PC-9 (cell line): ENCODE measurements at regions not wholly inside any gene's neighbourhood (a gene's known extent, or its start where the extent isn't known, plus 50 kb on each side); places are given as distances from the start of the nearest gene placed in this dataset.

Source experiments
- BruUV-seq: library from RNA; stranded (reverse); fragments of 400-500 nt; replicated peaks from 2 replicates; lab custom pipeline; 2021; lab: Mats Ljungman, UMichigan
- CTCF ChIA-PET: fragments of 300-600 bp; sonication (Branson Sonifier 250); formaldehyde crosslinking; loops from one replicate; lab custom pipeline; 2022; ENCODE audit warnings: antibody characterized with exemption; lab: Charles Lee
- POLR2A ChIA-PET: fragments of 300-600 bp; sonication (Branson Sonifier 250); formaldehyde crosslinking; loops from one replicate; lab custom pipeline; 2022; ENCODE audit warnings: antibody characterized with exemption; ENCODE audit not compliant: unreplicated experiment; lab: Charles Lee
- DNase-seq, 2 experiments: peaks; one replicate each; pipeline versions ENCODE4 v3.0.0 to v3.0.0-alpha.2; 2015 to 2022; ENCODE audit warnings: mixed read lengths in 1 of 2
- H2AFZ ChIP-seq: fragments of 200-600 bp; sonication (generic); 2 replicates; pipeline ENCODE4 v1.8.1; 2017; ENCODE audit warnings: antibody characterized with exemption
- H3F3A ChIP-seq: fragments of 200-600 bp; sonication (generic); 2 replicates; pipeline ENCODE4 v1.8.1; 2017; ENCODE audit warnings: antibody characterized with exemption, mild to moderate bottlenecking, low read depth; ENCODE audit not compliant: insufficient read depth
- H3K27ac ChIP-seq: fragments of 200-600 bp; sonication (generic); 2 replicates; pipeline ENCODE4 v1.6.1; 2016; ENCODE audit warnings: mixed run types
- H3K27me3 ChIP-seq: fragments of 200-600 bp; sonication (generic); 2 replicates; pipeline ENCODE4 v1.6.1; 2016; ENCODE audit warnings: low read depth, mixed run types; ENCODE audit not compliant: insufficient read depth
- H3K36me3 ChIP-seq: fragments of 200-600 bp; sonication (generic); 2 replicates; pipeline ENCODE4 v1.6.1; 2016; ENCODE audit warnings: low read depth, mixed run types
- H3K4me1 ChIP-seq: fragments of 200-600 bp; sonication (generic); replicated peaks from 2 replicates; pipeline ENCODE4 v1.6.1; 2016; ENCODE audit warnings: mixed run types; ENCODE audit not compliant: insufficient read depth
- H3K4me2 ChIP-seq: fragments of 200-600 bp; sonication (generic); 2 replicates; pipeline ENCODE4 v1.6.1; 2017; ENCODE audit warnings: mixed run types
- H3K4me3 ChIP-seq: fragments of 200-600 bp; sonication (generic); 2 replicates; pipeline ENCODE4 v1.6.1; 2016; ENCODE audit warnings: mixed run types
- H3K79me2 ChIP-seq: fragments of 200-600 bp; sonication (generic); 2 replicates; pipeline ENCODE4 v1.6.1; 2017; ENCODE audit warnings: low read depth, mixed run types
- H3K9me2 ChIP-seq: fragments of 200-600 bp; sonication (generic); 2 replicates; pipeline ENCODE4 v1.8.1; 2017; ENCODE audit warnings: mild to moderate bottlenecking; ENCODE audit not compliant: insufficient read depth
- H3K9me3 ChIP-seq: fragments of 200-600 bp; sonication (generic); 2 replicates; pipeline ENCODE4 v1.8.1; 2016; ENCODE audit warnings: low read depth; ENCODE audit not compliant: insufficient read depth
- H4K20me1 ChIP-seq: fragments of 200-600 bp; sonication (generic); 2 replicates; pipeline ENCODE4 v1.8.1; 2017; ENCODE audit not compliant: insufficient read depth
- EZH2 ChIP-seq: fragments of 200-600 bp; sonication (generic); IDR thresholded peaks from 2 replicates; pipeline ENCODE4 v1.8.0; 2017; ENCODE audit warnings: antibody characterized with exemption, low read depth
- intact Hi-C: fragments of 100-400 bp; cut with micrococcal nuclease; formaldehyde crosslinking; loops from one replicate; pipeline ENCODE4 v1.10.0; 2022; ENCODE audit not compliant: unreplicated experiment
- TF ChIP-seq, protein P1 (sequence below): fragments of 200-600 bp; sonication (generic); conservative IDR thresholded peaks from 2 replicates; pipeline ENCODE4 v1.6.1; 2017; ENCODE audit warnings: mixed run types, antibody characterized with exemption, mild to moderate bottlenecking, moderate library complexity

DNA sequence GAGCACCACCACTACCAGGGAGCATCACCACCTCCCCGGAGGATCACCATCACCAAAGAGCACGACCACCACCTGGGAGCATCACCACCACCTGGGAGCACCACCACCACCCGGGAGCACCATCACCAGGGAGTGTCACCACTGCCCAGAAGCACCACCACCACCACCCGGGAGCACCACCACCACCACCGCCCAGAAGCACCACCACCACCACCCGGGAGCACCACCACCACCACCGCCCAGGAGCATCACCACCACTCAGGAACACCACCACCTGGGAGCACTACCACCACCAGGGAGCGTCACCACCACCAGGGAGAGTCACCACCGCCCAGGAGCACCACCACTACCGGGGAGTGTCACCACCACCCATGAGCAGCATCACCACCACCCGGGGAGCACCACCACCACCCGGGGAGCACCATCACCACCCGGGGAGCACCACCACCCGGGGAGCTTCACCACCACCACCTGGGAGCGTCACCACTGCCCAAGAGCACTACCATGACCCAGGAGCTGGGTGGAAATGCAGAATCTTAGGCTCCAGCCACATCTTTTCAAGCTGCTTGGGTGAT lies 237.3 kb downstream of the SOD2 start:
- Histone ChIP-seq H3K9me3 (no peaks in the 10 kb centered on the region), H3K4me2 (no peak overlapping the region), H3K79me2 (no peaks in the 10 kb centered on the region), H3K9me2 (no peaks in the 10 kb centered on the region), H3K4me1 (no peaks in the 10 kb centered on the region), H3F3A (no peaks in the 10 kb centered on the region), H4K20me1 (no peaks in the 10 kb centered on the region), H2AFZ (no peak overlapping the region), H3K4me3 (no peak overlapping the region), H3K27ac (no peak overlapping the region), H3K27me3 (peaks cover 13% of the 10 kb centered on the region; the same call in 1 of the 2 replicates), H3K36me3 (no peaks in the 10 kb centered on the region)
- ChIA-PET CTCF (no interaction called here), POLR2A (no interaction called here)
- TF ChIP-seq, protein P1, sequence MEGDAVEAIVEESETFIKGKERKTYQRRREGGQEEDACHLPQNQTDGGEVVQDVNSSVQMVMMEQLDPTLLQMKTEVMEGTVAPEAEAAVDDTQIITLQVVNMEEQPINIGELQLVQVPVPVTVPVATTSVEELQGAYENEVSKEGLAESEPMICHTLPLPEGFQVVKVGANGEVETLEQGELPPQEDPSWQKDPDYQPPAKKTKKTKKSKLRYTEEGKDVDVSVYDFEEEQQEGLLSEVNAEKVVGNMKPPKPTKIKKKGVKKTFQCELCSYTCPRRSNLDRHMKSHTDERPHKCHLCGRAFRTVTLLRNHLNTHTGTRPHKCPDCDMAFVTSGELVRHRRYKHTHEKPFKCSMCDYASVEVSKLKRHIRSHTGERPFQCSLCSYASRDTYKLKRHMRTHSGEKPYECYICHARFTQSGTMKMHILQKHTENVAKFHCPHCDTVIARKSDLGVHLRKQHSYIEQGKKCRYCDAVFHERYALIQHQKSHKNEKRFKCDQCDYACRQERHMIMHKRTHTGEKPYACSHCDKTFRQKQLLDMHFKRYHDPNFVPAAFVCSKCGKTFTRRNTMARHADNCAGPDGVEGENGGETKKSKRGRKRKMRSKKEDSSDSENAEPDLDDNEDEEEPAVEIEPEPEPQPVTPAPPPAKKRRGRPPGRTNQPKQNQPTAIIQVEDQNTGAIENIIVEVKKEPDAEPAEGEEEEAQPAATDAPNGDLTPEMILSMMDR: no peak
- no peak for TF ChIP-seq EZH2
- no TSS peak for BruUV-seq
- intact Hi-C loops: no loop called here
- DNase-seq: no peak

DNA sequence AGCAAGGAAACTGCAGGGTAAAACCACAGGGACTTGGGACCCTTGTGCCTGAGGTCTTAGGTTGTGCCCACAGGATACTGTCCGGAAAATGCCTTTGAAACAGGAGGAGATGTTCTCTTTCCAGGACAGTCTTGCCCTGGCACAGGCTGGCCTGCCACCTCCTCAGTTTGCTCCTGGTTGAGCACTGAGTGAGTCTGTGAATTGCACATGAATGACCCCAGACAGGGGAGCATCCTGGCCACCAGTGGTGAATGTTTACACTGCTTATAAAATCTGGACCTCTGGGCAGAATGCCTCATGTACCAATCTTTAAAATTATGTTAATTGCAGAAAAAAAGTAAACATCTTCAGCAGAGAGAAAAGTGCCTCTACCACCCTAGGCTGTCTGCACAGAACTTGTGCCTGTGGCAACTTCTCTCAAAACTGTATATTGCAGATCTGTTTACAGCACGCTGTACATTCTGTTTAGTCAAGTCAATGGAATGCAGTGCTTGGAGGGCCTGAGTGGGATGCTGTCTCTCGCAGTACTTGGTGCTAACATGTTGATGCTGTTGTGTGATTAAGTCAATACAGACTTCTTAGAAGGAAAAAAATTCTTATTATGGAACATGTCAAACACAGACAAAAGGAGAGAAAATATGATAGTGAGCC lies 242.1 kb downstream of the SOD2 start:
- Histone ChIP-seq H3F3A (no peaks in the 10 kb centered on the region), H3K27me3 (peaks cover 34% of the 10 kb centered on the region), H3K4me3 (no peak overlapping the region), H2AFZ (no peak overlapping the region), H3K79me2 (no peaks in the 10 kb centered on the region), H3K9me2 (no peaks in the 10 kb centered on the region), H3K4me1 (no peaks in the 10 kb centered on the region), H4K20me1 (no peaks in the 10 kb centered on the region), H3K4me2 (no peak overlapping the region), H3K27ac (no peak overlapping the region), H3K36me3 (no peaks in the 10 kb centered on the region), H3K9me3 (no peaks in the 10 kb centered on the region)
- POLR2A ChIA-PET: no interaction called here
- CTCF ChIA-PET: no interaction called here
- no peak for TF ChIP-seq EZH2
- TF ChIP-seq, protein P1: no peak
- no TSS peak for BruUV-seq
- intact Hi-C loops: no loop called here
- no peak for DNase-seq

DNA sequence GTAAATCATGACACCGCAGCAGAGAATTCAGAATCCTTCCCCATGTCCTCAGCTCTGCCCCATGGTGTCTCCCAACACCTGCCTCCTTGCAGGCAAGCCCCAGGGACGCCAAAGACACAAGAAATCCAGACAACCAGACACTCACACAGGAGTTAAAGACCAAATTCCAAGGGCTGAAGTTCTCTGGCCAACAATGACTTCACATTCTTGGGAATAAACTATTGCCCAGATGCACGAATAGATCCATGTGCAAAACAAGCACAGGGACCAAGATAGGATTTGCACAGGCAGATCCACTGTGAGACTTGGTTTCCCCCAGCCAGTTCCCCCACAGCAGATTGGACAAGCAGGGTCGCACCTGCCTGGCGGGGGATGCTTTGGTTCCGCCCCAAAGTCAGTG lies 246.7 kb downstream of the SOD2 start:
- intact Hi-C loops: no loop called here
- H3K4me1 ChIP-seq: no peaks in the 10 kb centered on the region
- no TSS peak for BruUV-seq
- no peaks in the 10 kb centered on the region for H3K79me2 ChIP-seq
- H3K27ac ChIP-seq: no peak overlapping the region
- no peaks in the 10 kb centered on the region for H4K20me1 ChIP-seq
- no peak for TF ChIP-seq EZH2
- TF ChIP-seq, protein P1: no peak
- H3K36me3 ChIP-seq: no peaks in the 10 kb centered on the region
- no peak overlapping the region for H3K4me3 ChIP-seq
- no peak for DNase-seq
- no peaks in the 10 kb centered on the region for H3K9me2 ChIP-seq
- ChIA-PET POLR2A (no interaction called here), CTCF (no interaction called here)
- no peak overlapping the region for H3K4me2 ChIP-seq
- H3F3A ChIP-seq: no peaks in the 10 kb centered on the region
- no peaks in the 10 kb centered on the region for H3K9me3 ChIP-seq
- peaks cover 70% of the 10 kb centered on the region for H3K27me3 ChIP-seq
- no peak overlapping the region for H2AFZ ChIP-seq
